H4 (cell line): ENCODE measurements at regions not wholly inside any gene's neighbourhood (a gene's known extent, or its start where the extent isn't known, plus 50 kb on each side); places are given as distances from the start of the nearest gene placed in this dataset.
"Not testable (repeated sequence)": the region's sequence is repeated elsewhere in the genome, so short reads cannot be mapped to it uniquely, and the experiment has no call there.

ENCODE experiments used
- DNase-seq: peaks from one replicate; pipeline ENCODE4 v3.0.0-alpha.2; 2015; ENCODE audit warnings: low spot score

DNA sequence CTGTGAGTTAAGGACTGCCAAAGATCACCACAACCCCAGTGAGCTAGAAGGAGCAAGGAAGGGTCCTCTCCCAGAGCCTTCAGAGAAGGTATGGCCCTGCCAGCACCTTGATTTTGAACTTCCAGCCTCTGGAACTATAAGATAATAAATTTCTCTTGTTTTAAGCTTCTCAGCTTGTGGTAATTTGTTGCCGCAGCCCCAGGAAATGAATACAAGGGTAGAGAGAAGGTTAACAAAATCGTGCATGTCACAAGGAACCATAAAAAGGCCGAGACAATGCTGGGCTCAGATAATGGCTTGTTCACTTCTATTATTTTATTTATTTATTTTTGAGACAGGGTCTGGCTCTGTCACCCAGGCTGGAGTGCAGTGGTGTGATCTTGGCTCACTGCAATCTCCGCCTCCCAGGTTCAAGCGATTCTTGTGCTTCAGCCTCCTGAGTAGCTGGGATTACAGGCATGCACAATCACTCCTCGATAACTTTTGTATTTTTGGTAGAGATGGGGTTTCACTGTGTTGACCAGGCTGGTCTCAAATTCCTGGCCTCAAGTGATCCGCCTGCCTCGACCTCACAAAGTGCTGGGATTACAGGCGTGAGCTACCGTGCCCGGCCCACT is 71.5 kb downstream of the WSB1 start:
- DNase-seq = not testable (repeated sequence)

DNA sequence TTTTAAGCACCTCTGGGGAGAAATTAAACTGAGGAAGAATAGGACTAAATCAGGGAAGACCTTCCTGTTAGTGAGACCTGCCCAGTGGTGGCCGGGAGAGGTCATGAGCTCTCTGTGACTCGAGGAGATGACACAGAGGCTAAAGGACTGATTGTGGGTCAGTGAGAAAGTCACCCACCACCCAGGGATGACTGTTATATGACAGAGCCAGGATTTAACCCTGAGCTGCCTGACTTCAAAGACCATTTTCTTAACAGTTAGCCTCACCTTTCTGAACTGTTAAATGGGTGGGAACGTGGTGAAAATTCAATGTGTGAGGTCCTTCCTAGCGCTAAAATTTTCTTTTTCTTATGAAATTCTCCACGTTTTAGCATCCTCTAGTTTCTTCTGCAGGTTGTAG is 72.5 kb downstream of the WSB1 start:
- DNase-seq = no peak

DNA sequence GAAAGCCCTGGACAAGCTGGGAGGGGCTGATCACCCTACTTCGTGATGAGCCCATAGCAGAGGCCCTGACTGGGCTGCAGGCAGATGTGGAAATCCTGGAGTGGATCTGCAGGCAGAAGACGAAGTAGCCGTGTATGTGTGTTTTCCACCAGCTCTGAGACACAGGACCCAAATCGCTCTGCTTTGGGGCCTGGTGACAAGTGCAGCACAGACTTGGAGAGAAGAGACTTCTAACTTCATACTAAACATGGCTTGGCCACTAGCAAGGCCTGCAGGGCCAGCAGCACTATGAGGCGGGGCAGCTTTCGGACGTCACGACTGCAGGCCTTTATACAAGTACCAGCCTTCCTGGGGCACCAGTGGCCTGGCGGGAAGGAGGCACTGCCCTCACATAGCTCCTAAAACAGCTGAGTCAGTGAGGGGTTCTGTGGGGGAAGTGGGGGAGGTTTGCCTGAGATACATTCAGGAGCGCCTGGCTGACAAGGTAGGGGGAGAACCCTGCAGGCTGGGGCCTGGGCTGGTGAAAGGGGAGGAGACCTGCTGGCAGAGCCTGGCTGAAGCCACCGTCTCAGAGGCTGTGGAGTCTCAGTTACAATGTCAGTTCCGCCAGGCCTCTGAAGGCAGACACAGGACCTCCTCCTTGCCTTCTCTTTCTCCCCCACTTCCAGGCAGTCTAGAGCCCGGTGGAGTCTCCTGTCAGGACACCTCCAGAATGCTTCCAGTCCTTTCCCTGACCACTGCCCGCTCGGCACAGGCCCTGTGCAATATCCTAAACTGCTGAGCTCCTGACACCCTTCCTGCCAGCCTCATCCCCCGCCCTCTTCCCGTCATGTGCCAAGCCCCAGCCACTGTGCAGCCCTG is 73.4 kb downstream of the WSB1 start:
- DNase-seq = no peak

DNA sequence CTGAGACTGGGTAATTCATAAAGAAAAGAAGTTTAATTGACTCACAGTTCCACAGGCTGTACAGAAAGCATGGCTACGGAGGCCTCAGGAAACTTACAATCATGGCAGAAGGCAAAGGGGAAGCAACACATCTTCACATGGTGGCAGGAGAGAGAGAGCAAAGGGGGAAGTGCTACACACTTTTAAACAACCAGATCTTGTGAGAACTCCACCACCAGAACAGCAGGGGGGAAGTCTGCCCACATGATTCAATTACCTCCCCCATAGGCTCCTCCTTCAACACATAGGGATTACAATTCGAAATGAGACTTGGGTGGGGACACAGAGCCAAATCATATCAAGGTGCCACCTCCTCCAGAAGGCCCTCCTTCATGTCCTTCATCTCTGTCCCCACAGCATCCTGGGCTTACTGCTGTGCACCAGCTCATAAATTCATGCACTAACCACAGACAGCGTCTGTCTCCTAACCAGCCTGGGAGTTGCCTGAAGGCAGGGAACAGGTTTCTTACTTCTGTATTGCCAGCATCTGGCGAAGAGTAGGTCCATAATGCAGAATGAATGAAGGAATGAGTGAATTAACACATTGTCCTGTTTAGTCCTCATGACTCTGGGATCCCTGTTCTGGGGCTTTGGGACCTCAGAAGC is 74.4 kb downstream of the WSB1 start:
- no peak for DNase-seq

DNA sequence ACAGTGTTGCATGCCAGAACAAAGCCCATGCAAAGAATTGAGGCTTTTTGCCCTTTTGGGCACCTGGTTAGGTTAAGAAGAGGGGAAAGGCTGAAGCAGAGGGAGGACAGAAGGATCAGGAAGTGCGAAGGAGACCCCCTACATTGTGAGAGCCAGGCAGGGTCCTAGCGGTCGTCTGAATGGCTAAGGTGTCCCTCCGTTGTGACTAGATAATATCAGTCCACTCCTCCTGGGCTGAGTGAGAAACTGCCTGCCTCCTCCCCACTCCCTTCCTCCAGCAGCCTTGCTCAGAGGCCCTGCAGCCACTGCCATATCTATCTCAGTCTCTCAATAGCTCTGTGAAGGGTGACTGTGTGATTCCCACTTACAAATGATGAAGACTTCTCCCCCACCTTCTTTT is 75.1 kb downstream of the WSB1 start:
- DNase-seq = no peak

DNA sequence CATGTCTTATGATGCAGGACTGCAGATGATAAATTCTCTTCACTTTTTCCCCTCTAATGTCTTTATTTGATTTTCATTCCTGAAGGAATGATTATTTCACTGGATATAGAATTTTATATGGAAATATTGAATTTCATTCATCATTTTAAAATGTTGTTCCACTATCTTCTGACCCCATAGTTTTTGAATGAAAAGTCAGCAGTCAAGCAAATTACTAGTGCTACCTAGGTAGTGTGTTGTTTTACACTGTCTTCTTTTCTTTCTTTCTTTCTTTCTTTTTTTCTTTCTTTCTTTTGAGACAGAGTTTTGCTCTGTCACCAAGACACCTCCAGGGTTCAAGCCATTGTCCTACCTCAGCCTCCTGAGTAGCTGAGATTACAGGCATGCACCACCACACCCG is 76.9 kb downstream of the WSB1 start:
- no peak for DNase-seq

DNA sequence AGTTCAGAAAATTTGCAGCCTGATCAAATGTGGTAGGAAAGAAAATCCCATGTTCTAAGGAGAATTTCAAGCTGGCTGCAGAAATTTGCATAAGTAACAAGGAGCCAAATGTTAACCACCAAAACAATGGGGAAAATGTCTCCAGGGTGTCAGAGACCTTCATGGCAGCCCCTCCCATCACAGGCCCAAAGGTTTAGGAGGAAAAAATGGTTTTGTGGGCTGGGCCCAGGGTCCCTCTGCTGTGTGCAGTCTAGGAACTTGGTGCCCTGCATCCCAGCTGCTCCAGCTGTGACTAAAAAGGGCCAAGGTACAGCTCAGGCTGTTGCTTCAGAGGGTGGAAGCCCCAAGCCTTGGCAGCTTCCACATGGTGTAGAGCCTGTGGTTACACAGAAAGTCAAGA is 79.8 kb downstream of the WSB1 start:
- not testable (repeated sequence) for DNase-seq

DNA sequence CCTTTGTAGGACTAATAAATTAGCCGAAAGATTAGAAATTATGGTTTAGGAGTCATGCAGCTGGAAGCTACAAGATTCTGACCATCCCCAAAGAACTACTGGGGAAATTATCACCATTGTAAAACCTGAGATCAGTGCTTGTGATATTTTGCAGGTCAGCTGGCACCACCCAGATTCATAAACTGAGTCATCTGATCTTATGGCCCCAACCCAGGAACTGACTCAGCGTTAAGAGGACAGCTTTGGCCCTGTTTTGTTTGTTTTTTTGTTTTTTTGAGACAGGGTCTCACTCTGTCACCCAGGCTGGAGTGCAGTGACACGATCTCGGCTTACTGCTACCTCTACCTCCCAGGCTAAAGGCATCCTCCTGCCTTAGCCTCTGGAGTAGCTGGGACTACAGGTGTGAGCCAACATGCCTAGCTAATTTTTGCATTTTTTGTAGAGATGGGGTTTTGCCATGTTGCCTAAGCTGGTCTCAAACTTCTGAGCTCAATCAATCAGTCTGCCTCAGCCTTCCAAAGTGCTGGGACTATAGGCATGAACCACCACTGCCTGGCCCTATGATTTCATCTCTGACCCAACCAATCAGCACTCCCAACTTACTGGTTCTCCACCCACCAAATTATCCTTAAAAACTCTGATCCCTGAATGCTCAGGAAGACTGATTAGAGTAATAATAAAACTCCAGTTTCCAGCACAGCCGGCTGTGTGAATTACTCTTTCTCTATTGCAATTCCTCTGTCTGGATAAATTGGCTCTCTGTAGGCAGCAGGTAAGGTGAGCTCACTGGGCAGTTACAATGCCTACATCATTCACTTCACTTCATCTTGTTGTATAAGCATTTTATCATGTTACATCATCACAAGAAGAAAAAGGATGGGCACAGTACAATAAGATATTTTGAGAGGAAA is 79.4 kb upstream of the KSR1 start:
- DNase-seq = no peak

DNA sequence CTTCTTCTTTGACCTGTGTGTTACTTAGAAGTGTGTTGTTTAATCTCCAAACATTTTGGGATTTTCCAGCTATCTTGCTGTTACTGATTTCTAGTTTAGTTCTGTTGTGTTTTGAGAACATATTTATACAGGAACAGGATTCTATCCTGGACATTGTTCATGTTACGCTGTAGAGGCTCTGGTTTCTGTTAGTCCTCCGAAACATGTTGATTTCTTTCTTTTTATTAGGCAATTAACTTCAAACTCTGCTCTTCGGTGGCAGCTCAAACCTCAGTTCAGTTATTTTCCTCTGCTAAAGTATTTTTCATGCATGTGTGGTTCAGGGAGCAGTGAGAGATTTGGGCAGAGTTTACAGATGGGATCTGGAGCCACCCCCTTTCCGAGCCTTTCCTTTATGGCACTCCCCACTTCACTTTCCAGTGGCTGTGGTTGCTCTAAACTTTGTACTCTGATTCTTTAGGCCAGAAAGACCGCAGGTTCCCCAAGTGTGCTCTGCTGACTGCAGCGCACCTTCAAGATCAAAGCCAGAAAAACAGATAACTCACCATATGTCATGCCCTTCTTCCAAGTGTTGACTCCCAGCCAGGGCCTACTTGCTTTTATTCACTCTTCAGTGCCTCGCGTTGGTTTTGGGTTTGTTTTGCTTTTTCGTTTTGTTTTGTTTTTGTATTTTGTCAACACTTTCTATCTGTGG is 77.6 kb upstream of the KSR1 start:
- DNase-seq = no peak

DNA sequence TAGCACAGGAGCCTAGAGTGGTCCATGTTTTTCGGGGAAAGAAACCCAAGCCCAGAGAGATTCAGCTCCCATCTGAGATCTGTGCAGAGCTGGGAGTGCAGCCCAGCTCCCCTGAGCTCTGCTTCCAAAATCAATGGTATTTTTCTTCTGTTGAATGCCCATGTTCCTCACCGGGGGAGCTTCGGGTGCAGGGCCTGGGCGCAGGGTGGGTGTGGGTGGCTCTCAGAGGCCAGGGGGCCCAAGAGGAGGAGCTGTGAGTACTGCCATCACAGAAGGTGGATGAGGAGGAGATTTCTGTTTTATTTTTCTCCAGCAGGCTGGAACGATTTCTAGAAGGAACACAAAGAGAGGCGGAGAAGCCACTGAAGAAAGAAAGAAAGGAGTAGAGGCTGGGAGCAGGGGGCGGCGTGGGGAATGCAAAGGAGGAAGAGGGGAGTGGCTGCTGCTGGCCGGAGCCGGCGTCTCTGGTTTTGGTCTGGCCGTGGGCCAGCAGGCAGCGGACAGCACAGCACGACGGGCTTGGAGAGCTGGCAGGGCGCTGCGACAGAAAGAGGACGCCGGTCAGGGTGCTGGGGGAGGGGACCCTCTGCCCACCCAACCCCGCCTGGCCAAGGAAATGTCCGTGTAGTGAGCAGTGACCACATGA is 76.2 kb upstream of the KSR1 start:
- DNase-seq = peak; percentile 32

DNA sequence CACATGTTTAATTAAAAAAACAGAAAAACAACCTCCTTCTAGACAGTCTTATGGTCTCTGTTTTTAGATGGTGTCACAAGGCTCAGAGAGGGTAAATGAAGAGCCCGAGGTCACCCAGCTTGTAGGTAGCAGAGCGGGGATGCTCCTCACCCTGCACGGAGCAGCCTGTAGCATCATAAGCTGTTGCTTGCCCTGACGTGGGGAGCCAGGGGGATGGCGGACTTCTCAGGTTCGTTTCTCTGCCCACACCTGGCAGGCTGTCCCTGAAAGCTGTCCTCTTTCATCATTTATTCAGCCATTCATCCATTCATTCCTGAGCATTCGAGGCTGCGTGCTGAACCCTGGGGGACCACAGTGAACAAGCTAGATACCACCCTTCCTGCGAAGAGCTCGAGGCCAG is 75.7 kb upstream of the KSR1 start:
- no peak for DNase-seq

DNA sequence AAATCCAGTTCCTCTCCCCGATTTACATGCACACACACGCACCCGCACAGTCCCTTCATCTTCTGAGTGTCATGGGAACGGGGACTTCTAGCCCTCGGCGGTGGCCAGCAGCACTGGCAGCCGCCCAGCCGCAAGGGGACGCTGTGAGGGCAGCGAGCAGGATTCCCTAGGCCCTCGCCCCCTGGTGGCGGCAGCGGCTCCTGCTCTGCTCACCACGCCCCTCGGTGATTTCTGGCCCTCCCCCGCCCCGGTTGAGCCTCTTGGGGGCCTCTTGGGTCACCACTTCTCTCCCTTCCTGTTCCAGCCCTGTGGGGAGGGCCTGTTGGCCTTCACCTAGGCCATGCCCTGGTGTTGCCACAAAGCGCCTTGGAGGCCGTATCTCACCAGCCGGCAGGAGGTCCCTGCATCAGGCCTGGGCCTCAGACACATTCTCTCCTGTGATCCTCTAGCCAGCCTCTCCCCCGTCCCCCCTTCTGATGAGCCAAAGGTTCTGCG is 75.2 kb upstream of the KSR1 start:
- DNase-seq = peak; percentile 39

DNA sequence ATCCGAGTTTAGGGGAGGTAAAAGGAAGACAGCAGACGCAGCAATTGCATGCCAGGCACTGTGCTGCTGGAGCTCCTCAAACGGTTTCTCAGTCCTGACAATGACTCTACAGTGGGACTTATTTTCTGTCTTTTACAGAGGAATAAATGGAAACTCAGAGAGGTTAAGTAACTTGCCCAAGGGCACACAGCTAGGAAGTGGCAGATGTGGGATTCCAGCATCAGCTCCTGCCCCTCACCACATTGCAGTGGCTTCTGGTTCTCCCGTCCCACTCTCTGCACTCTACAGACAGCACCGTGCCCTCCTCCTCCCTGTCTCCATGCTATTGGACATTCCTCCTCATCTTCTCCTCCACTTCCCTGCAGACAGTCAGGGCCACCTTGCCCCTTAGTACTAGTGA is 74.2 kb upstream of the KSR1 start:
- DNase-seq = no peak

DNA sequence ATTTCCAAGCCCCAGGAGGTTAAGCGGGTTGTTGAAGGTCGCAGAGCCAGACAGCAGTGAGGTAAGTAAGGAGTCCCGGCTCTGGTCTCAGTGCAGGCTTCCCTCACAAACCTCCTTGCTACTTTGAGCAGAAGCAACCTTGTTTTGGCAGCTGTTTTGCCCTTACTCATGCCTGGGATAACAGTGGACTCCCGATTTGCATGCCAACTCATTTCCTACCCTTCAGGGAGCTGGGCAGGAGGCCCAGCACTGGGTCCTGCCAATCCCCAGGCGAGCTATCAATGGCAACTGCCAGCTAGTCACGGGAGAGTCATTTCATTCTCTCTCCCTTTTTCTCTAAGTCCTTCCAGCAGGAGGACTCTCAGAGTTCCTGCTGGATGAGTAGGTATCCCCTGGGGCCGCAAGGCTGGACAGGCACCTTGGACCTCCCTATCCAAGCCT is 72.0 kb upstream of the KSR1 start:
- DNase-seq = peak; percentile 88

DNA sequence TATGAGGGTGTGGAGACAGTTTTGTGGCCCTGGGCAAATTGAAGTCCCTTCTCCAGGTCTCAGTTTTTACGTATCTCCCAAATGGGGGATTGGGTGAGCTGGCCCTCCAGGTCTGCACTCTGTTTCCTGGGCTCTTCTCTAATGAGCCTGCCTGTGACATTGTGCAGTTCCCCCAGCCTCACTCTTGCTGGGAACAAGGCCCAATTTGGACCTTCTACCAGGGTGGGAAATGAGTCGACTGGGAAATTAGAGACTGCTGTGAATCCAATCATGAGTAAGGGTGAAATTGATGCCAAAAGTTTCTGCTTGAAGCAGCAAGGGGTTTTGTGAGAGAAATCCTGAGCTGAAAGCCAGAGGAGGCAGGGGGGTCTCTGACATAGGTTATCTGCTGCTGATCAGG is 71.5 kb upstream of the KSR1 start:
- DNase-seq = no peak

DNA sequence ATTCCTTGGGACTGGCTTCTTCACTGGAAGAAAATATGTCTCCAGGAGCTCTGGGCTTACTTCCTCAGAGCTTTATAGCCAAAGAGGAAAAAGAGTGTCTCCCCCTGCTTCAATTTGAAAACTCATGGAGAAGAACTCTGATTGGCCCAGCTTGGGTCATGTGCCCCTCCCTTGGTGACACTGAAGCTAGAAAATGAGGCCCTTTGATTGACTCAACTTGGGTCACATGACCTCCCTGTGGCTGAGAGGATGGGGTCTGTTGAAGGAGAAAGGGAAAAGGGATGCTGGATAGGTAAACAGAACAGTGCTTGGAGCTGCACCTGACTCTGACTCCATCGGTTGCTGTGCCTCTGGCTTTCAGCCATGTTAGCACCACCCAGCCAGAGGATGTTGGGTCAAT is 70.6 kb upstream of the KSR1 start:
- no peak for DNase-seq

DNA sequence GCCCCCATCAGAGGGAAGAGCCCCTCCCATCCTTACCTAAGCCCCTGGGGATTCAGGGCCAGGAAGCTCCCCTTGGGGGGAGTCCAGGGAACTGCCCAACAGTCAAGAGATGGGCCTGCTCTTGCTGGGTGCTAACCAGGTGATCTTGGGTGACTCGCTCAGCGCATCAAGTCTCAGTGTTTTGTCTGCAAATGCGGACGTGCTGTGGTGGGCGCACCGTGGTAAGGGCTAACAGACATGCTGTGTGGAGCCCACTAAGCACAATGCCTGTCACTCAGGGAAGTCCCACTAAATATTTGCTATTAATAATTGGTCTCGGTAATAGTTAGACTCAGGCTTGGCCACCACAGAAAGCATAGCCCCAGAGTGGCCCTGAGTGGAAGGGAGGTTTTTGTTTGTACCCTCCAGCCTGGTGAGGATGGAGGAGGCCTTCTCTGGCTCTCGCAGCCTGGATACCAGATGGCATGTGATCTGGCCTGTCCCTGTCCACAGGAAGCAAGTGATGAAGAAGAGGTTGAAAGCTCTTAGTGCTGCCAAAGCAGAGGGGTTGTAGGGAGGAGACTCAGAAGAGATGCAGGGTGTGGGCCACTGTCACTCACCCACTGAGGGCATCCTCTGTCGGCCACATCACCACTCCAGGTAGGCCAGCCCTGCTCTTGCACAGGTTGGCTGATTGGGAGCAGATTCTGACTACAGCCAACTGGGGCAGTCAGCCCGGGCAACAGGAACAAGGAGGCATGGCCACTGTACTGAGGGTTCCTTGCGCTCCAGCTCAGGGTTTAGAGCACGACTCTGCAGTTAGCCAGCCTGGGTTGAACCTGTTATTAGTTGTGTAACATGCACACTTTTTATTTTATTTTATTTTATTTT is 69.8 kb upstream of the KSR1 start:
- DNase-seq = no peak

DNA sequence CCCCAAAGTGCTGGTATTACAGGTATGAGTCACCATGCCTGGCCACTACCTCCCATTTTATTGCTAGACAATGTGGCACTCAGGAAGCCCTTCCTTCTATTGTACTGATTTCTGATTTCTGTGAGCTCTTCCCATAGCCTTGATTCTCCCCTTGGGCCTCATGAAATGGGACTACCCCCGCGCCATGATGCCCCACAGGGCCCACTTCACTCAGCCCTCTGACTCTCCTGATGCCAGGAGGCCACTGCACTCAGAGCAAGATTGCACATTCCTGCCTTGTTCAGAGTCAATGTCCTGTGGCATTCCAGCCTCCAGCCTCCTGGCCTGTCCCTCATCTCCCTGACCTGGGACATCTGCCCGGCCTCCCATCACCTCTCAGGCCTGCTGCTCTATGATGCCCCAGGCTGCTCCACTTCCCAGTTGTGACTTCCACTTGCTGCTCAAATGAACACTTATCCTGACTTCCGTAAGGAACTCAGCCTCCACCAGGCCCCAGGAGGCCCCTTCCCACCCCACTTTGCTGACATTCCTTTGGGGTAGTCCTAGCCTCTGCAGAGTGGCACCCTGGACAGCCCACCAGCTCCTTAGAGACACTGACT is 66.6 kb upstream of the KSR1 start:
- DNase-seq = no peak

DNA sequence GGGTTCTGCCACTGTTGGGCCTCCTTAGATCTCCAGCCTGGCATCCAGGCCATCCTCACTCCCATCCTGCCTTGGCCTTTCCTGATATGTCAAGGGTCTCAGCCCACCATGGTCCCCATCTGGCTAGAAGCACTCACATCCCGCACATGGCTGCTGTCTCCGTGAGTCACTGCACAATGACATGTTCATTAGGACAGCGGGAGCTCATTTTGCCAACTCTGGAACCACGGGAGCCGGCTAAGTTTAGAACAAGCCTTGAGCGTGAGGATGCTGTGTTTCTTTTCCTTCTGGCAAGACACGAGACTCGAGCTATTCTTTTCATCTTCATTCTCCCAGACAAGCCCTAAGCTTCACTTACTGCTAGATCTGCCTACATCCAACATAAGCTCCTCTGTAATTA is 65.7 kb upstream of the KSR1 start:
- DNase-seq = no peak
